ENCODE measurements at regions not wholly inside any gene's neighbourhood (a gene's known extent, or its start where the extent isn't known, plus 50 kb on each side); places are given as distances from the start of the nearest gene placed in this dataset.

DNA sequence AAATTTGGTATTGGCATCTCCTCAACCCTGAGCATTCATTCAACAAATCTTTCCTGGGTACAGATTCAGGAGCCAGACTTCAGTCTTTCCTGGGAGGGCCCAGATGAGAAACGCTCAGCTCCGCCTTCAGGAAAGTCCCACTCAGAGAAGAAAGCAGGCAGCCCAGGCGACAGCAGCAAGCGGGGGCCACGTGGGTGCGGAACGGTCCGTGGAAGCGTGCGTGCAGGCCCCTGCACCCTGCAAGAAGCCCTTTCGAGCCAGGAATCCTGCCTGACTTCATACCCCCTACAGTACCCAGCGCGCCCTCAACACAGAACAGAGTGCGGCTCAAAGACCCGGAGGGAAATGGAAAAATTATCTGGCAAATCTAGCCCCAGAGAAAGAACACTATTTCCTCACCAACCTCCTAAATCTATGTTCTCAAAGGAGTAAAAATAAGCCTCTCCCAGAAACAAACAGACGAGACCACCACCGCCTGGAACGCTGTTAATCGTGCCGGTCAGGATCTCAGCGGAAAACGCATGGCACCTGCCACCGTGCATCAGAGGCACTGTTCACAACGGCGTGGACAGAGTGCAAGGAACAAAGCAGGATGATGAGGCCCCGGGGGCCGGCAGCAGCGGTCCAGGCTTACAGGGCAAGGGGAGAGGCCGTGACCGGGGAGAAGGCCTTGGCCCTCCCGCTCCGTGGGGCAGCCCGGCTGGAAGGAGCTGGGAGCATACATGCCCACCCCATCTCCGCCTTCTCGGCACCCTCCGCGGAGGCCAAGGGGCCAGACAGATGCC, 318.3 kb downstream of the EIPR1 start:
- no peak for DNase-seq

DNA sequence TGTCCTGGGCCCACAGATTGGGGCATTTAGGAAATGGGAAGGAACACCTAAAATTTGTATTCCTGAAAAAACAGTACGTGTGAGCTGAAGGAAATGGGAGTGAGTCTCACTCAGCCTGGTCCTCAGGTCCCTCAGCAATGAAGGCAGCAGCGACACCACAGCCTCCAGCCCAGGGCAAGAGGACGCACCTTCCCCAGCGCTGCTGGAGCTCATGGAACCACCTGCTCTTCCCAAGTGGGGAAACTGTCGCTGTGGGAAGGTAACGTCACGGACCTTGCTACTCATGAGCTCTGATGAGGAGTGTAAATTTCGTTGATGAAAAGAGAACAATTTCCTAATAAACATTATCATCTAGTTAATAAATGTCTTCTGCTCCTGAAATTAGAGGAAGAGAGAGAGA, 323.6 kb downstream of the EIPR1 start:
- no peak for DNase-seq

DNA sequence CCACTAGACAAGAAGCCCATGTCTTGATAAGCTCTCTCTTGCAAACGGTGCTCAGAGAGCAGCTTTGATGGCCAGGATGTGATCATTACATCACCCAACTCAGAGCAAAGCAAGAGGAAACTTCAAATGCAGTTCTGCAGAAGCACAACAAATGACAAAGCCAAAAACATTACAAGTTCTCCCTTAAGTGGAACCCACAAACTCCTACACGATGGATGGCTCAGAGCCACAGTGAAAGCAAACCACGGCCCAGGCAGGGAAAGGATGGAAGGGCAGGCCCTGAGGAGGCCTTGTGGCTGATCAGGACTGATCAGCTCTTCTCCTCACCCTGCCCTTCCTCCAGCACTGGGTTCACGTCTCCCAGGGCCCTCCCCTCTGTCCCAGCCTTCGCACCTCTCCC, 326.4 kb downstream of the EIPR1 start:
- DNase-seq, result no peak

DNA sequence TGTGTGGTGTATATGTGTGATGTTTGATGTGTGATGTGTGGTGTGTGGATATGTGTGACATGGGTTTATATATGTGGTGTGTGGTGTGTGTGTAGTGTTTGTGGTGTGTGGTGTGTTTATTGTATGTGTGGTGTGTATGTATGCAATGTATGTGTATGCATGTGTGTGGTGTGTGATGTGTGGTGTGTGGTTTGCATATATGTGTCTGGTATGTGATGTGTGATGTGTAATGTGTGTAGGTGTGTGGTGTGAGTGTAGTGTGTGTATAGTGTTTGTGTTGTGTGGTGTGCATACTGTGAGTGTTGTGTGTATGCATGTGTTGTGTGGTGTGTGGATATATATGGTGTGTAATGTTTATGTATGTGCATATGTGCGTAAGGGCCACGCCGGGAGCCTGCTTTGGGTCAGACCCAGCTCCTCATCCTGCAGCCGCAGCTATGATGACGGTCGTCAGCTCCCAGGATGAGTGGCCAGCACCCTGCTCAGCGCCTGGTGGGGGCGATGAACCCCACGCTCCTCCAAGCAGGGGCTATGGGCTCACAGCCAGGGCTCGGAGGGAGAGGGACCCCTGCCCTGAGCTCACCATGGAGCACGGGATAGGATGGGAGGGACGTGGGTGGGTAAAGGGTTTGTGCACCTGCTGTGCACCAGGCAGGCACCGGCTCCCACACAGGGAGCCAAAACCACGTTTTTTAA, 331.3 kb downstream of the EIPR1 start:
- no peak for DNase-seq

DNA sequence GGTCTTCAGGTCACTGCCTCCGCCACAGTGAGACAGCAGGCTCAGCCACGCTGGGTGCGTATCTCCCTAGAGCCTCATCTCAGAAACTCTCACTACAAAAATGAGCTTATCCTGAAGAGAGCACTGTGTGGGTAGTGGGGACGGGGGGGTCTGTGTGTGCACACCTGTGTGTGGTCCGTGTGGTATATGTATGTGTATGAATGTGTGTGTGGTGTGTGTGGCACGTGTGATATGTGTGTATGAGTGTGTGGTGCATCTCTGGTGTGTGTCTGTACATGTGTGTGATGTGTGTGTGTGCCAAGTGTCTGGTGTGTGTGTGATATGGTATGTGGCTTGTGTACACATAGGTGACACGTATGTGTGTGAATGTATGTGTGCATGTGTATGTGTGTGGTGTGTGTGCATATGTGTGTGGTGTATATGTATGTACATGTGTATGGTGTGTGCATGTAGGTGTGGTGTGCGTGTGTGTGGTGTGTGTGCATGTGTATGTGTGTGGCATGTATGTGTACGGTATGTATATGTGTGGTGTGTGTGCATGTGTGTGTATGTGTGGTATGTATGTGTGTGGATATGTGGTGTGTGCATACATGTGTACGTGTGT, 332.2 kb downstream of the EIPR1 start:
- DNase-seq, result no peak

DNA sequence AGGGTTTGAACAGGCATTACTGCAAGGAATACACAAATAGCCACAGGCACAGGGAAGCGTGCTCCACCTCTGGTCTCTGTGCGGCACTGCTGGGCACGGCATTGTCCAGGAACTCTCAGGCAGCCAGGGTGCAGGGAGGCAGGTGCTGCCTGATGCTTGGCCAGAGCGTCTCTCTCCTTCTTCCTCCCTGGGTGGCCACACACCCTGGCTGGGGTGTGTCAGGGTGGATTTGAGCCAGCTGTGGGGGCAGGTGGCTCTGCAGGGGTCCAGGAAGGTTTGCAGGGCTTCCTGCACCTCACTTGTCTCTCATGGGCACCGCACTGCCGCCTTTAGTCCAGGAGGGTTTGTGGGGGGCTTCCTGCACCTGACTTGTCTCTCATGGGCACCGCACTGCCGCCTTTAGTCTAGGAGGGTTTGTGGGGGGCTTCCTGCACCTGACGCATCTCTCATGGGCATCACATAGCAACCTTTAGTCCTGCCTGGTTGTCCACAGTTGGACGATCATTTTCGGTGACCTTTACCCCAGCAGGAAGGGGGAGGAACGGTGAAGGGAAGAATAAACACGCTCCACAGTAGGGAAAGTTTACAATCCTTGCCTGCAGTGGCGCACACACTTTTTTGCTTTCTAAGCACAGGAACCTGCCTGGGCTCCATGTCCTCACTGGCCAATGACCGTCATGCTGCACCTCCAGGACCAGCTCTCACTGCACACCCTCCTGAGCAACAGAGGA, 332.9 kb downstream of the EIPR1 start:
- no peak for DNase-seq

DNA sequence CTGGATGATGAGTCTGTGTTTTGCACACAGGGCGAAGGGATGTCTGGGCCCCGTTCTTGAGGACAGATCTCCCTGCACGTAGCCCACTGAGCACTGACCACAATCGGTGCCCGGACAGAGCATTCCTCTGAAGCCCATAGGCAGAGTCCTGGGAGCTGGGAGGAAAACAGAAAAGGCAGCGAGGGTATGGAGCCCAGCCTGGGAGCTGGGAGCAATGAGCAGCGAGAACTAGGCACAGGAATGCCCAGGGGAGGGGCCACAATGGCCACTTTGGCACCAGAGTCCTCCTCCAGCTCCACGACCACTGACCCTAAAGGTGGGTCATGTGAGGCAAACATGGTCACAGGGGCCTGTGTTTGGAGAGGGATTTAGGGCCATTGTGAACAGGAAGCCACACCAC, 333.9 kb downstream of the EIPR1 start:
- no peak for DNase-seq

DNA sequence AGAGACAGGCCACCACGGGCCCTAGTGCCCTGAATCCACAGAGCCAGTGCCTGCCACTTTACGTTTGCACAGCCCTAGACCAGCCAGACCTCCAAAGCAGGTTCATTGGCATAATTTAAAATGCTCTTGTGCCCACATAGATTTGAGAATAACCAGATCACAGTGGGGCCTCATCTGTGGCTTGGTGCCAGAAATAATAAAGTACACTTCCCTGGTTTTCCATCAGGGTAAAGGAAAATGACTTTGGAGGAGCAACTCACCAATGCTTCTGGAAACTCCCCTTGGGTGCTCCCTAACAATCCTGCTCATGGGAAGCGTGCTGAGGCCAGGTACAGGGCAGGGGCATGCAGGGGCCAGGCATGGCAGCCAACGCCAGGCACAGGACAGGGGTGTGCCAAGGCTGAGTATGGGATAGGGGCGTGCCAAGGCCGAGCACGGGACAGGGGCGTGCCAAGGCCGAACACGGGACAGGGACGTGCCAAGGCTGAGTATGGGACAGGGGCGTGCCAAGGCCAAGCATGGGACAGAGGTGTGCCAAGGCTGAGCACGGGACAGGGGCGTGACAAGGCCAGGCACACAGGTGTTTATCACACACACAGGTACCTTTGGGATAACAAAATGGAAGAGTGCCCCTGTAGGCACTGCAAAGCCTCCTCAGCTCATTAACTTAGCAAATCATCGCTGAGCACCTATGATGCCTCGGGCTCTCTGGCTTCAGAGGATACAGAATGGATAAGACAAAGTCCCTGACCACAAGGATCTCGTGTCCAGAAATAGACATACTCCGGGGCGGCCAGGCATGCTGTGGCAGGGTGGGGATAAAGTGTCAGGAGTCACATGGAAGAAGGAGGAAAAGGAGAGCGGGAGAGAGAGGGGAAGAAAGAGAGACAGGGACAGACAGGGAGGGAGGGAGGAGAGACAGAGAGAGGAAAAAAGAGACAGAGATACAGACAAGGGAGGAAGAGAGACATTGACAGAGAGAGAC, 334.7 kb downstream of the EIPR1 start:
- no peak for DNase-seq

DNA sequence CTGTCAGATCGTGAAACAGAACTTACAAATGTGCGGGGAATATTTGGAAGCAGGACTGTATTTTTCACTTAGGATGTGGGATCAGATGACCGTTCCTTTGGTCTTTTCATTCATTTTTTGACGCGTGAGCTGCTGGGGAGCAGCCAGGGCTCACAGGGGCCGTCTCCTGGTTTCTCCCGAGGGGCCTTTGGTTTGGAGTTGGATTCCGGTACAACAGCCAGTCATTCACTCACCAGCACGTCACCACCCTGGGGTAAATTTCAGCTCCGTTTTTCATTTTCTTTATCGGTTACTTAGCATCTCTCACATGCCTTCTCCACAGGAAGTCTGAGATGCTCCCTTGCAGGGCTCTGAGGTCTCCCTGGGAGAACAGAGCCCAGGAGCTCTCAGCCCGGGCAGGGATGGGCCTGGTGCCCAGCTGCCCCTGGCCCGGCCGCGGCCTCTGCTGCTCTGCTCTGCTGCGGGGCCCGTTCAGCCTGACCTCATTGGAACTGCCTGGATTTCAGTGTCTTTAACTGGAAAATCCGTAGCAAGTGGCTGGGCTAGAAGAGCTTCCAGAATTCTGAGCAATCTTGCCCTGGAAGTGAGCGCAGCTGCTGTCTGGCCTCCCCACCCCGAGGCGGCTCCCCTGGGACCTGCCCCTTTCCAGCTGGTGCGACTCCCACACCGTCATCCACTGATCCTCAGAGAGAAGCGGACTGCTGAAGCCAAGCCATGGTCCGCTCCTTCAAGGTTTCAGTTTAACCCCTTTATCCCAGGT, 335.6 kb downstream of the EIPR1 start:
- no peak for DNase-seq

DNA sequence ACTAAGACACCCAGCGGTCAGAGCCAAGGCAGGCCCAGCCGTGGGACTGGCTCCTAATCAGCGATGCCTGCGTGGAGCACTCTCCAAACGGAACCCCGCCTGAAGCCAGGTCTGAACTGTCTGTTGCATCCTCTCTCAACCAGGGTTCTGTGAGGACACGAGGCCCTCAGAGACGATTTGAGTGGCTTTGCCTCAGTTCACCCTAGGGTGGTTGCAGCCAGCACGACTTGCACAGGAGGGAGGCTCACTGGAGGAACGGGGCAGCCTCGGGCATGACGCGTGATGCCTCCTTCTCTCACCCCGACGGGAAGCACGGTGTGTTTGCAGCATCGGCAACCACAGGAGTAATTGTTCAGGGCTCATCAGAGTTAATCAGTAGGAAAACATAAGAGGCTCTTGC, 336.4 kb downstream of the EIPR1 start:
- DNase-seq, result no peak

DNA sequence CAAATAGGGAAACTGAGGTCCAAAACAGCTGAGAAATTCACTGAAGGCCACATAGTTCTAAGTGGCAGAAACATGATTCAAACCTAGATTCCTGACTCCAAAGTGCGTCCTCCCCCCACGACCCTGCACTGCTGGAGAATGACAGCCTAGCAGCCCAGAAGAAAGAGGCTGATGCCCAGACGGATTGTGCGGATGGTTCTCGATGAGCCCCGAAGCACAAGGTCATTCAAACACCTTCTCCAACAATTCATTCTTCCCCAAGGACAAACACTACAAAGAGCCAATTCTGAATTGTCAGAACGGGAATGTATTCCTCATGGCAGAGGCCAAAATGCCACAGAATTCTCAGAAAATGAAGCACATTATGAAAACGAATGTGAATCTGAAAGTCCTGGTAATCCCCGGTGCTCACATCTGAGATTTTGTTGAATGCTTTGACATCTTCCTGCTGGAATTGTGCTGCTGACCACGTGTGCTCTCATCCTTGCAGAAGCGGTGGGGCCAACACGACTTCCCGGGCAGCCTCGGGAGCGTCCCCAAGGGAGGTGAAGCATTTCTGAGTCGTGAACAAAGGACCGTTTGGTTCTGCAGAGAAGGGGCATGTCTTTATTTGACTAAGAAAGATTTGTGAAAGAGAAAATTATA, 337.0 kb downstream of the EIPR1 start:
- no peak for DNase-seq

DNA sequence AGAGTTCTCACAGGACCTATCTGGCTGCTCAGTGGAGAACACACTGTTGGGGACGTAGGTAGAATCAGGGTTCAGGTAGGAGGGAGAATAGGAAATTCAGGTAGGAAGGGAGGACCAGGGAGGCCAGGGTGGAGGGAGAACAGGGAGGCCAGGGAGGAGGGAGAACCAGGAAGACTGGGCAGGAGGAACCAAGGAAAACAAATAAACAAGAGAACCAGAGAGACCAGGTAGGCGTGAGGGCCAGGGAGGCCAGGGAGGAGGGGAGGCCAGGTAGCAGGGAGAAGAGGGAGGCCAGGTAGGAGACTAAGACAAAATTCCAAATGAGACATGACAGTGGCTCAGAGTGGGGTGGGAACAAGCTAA, 337.6 kb downstream of the EIPR1 start:
- DNase-seq, result no peak

DNA sequence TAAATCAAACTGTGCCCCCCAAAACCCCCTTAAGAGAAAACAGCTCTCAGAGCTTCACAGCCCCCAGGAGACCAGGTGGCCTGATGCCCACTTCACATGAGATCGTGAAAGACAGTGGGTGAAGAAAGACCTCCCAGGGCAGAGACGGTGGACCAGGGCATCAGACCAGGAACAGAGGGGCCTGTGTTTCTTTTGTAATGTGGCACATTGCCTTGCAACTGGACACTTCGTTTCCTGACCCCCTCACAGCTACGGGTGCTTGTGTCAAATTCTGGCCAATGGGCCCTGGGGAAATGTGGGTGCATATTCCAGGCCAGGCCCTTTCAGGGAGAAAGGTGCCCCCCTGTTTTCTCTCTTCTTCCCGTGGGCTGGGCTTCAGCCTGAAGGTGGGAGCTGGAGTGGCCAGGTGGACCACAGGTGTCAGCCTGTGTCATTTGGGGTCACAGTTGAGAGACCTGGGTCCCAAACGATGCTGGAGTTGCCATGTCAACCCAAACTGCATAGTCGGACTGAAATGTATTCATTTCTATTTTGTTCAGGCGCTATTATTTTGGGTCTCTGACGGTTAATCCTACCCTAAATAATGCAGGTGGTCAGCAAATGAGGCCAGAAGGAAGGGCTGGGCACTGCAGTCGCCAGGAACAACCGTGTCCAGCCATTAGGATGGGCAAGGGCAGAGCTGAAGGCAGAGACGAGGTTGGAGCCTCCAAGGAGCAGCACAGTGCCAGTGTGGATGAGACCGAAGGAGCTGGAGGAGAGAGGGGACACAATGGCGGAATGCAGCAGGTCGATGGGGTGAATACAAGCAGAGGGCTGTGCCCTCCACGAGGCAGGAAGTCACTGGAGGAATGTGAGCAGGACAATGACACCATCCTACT, 338.2 kb downstream of the EIPR1 start:
- no peak for DNase-seq

DNA sequence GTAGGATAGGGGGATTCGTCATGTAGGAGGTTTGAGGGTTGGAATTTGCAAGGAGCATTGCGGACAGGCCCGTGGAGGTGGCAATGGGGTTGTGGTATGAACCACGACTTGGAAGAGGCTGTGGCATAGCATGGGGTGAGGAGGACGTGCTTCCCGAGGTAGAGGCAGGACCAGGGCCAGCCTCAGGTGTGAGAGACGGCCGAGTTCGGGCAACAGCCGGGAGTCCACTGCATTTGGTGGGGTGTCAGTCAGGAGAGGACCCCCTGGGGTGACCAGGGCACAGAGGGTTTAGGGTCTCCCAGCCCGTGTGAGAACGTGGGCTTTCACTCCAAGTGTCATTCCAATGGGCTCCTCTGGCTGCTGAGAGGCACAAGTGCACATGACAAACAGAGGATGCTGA, 339.0 kb downstream of the EIPR1 start:
- DNase-seq, result no peak

DNA sequence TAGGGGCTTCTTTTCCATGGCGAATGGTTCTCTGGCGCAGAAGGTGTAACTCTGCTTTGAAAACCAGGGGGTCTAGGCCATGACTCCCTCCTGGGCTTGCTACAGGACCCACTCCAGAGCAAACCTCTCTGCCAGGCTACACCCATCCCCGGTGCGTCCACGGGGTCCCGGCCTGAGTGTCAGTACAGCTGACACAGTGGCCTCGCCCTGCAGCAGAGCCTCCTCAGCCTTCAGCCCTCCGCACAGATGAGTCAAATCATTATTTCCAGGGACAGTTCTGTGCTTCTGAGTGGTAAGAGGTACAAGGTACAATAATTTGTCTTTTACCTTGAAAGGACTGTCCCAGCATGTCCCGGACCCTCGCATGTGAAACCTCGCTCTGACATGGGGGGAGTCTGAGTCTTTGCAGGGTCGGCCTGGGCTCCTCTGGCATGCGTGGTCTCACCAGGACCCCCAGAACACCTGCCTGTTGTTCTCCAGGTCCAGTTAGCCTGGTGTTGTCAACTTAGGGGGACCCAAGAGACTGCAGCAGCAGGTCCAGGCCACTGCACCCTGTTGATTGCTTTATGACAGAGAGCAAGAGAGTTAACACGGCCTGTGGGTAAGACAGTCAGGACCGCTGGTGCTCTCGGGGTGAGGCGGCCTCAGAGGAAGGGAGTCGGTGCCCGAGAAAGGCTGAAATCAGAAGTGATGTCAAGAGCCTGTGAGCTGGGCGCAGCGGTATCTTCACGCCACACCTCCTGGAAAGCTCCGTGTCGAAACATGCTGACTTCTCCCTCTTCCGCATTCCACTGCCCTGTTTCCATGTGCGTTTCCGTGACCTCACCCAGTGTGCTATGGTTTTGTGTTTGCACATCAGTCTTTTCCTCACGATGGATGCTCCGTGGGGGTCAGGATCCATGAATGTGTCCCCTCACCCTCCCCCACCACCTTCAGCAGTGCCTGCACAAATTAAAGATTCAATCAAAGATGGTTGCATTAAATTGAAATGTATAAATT, 340.1 kb downstream of the EIPR1 start:
- DNase-seq, result no peak

DNA sequence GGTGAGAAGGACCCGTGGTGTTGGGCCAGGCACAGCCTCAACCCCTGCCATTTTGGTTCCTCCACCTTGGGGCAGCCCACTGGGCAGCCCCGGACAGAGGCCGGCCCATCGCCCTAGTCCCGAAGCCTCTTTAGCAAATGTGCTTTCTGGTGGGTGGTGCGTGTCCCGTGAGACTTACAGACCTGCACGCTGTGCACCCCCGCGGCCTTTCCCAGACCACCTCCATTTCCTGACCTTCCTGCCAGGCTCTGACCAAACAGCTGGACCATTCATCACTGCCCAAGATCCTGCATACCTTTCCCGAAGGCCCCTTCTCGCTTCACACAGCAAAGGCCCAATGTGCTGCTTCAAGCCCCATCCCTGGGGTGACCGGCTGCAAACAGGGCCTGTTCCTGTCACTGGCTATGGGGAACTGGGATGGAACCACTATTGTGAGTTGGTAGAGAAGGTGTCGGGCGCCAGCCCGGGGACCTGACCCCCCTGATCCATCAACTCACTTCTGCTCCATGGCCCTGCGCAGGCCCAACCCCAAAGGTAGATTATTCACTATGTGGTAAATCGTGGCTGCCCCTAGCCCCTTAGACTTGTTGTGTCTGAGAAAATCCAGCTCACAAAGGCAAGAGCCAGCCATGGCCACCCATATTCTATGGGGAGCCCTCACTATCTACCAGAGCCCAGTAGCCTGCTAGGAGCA, 341.0 kb downstream of the EIPR1 start:
- DNase-seq, result no peak

DNA sequence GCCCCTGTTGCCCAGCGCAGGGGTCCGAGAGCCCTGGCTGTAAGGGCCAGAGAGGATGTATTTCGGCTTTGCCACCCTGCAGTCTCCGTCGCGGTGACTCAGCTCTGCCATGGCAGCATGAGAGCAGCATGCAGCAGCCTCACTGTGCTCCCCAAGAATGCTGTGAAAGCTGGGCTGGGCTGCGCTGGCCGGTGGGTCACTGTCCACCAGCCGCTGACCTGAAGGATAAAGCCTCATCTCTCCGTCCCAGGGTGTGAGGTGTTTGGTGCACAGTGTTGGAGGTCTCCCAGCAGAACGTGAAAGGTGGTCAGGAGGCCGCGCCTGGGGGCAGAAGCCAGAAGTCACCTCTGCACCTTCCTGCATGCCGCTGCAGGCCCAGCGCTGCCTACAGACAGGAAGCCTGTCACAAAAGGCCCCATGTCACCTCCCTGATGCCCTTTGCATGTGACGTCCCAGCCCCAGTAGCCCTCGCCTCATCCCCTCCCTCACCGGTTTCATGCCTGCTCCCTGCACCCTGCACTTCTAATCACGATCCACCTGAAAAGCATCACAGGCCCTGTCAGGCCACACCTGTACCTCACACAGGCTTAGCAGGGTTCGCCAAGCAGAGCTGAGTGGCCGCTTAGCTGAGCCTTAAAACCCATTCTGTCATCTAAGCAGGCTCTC, 342.1 kb downstream of the EIPR1 start:
- DNase-seq, result no peak

DNA sequence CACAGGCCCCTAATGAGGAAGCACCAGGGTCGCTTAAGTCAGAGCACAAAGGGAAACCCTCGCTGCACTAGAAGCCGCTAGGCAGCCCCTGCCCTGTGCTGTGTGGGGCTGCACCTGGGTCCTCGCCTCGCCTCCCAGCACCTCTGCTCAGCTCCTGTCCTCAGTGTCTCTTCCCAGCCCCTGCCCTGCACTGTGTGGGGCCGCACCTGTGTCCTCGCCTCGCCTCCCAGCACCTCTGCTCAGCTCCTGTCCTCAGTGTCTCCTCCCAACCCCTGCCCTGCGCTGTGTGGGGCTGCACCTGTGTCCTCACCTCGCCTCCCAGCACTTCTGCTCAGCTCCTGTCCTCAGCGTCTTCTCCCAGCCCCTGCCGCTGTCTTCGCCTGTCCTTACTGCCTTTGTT, 342.8 kb downstream of the EIPR1 start:
- no peak for DNase-seq

All from stimulated activated CD4-positive, alpha-beta T cell treated with anti-CD3 and anti-CD28 coated beads, Interleukin-12 subunit alpha, Interleukin-12 subunit beta, amount 100 ng/mL, for 4 hours (primary cell).